Naive B cell (primary cell): ENCODE measurements at regions not wholly inside any gene's neighbourhood (a gene's known extent, or its start where the extent isn't known, plus 50 kb on each side); places are given as distances from the start of the nearest gene placed in this dataset.

Source experiments
- ATAC-seq, 2 donors: fragments of 150-1000 bp; cut with Tn5 transposase; 2 replicates each; pipeline ENCODE4 v1.10.0; 2021; ENCODE audit warnings: low read depth in 2 of 2, mild to moderate bottlenecking in 2 of 2, moderate library complexity in 2 of 2
- DNase-seq: peaks from one replicate; pipeline ENCODE4 v3.0.0; 2022
- H3K27ac Mint-ChIP-seq, 6 donors: one replicate each; pipeline ENCODE4 v1.8.0; 2020 to 2022; ENCODE audit warnings: mild to moderate bottlenecking in 6 of 6, mixed read lengths in 6 of 6, moderate library complexity in 5 of 6, inconsistent platforms in 2 of 6
- H3K27me3 Mint-ChIP-seq, 3 donors: one replicate each; pipeline ENCODE4 v1.8.0; 2021 to 2022; ENCODE audit warnings: mixed read lengths in 3 of 3, mild to moderate bottlenecking in 1 of 3
- H3K36me3 Mint-ChIP-seq, 2 donors: one replicate each; pipeline ENCODE4 v1.8.0; 2020 to 2022; ENCODE audit warnings: mixed read lengths in 2 of 2, inconsistent platforms in 1 of 2, mild to moderate bottlenecking in 1 of 2
- H3K4me1 Mint-ChIP-seq, 3 donors: one replicate each; pipeline ENCODE4 v1.8.0; 2020 to 2022; ENCODE audit warnings: mixed read lengths in 3 of 3, inconsistent platforms in 1 of 3, mild to moderate bottlenecking in 1 of 3, moderate library complexity in 1 of 3
- H3K4me3 Mint-ChIP-seq, 8 donors: one replicate each; pipeline ENCODE4 v1.8.0; 2020 to 2022; ENCODE audit warnings: mild to moderate bottlenecking in 8 of 8, mixed read lengths in 8 of 8, moderate library complexity in 8 of 8, inconsistent platforms in 2 of 8
- H3K9me3 Mint-ChIP-seq, 7 donors: one replicate each; pipeline ENCODE4 v1.8.0; 2020 to 2022; ENCODE audit warnings: mixed read lengths in 7 of 7, mild to moderate bottlenecking in 5 of 7, inconsistent platforms in 2 of 7, moderate library complexity in 1 of 7

GRCh38 chr1:198933515-198934222 is 294.8 kb downstream of the PTPRC start:
- no peaks in the 10 kb centered on the region for H3K27me3 Mint-ChIP-seq
- no peaks in the 10 kb centered on the region for H3K36me3 Mint-ChIP-seq
- no peaks in the 10 kb centered on the region for H3K9me3 Mint-ChIP-seq
- ATAC-seq (no peak), DNase-seq (no peak)
- peak overlapping the region in 2 of 6 donors; percentile 83 to 94 for H3K27ac Mint-ChIP-seq
- H3K4me1 Mint-ChIP-seq, result peaks cover 23 to 43% (median 39%) of the 10 kb centered on the region in 3 donors
- H3K4me3 Mint-ChIP-seq, result peak overlapping the region in 2 of 8 donors; percentile 55 to 85

- Mint-ChIP-seq H3K4me3 (no peak overlapping the region), H3K4me1 (peaks cover 18 to 37% (median 34%) of the 10 kb centered on the region in 3 donors), H3K9me3 (no peaks in the 10 kb centered on the region), H3K36me3 (no peaks in the 10 kb centered on the region), H3K27me3 (no peaks in the 10 kb centered on the region), H3K27ac (no peak overlapping the region)
- ATAC-seq (no peak), DNase-seq (no peak)
Measured at GRCh38 chr1:198934426-198934825, 295.6 kb downstream of the PTPRC start.

GRCh38 chr1:198934901-198935305 is 296.1 kb downstream of the PTPRC start:
- Mint-ChIP-seq H3K4me1 (peaks cover 16 to 32% (median 32%) of the 10 kb centered on the region in 3 donors), H3K27ac (no peak overlapping the region), H3K27me3 (no peaks in the 10 kb centered on the region), H3K4me3 (no peak overlapping the region), H3K36me3 (no peaks in the 10 kb centered on the region), H3K9me3 (no peaks in the 10 kb centered on the region)
- ATAC-seq, result peak; percentile 5 to 11
- peak; percentile 31 for DNase-seq

GRCh38 chr1:198935306-198935921 is 296.6 kb downstream of the PTPRC start:
- Mint-ChIP-seq H3K27me3 (no peaks in the 10 kb centered on the region), H3K9me3 (peaks cover 0 to 2% (median under 1%) of the 10 kb centered on the region in 7 donors), H3K27ac (no peak overlapping the region), H3K4me1 (peaks cover 13 to 30% (median 27%) of the 10 kb centered on the region in 3 donors), H3K4me3 (no peak overlapping the region), H3K36me3 (peaks cover 0 to 3% of the 10 kb centered on the region in 2 donors)
- ATAC-seq (peak; percentile 19 to 27), DNase-seq (peak; percentile 35)

GRCh38 chr1:198936371-198937083 is 297.7 kb downstream of the PTPRC start:
- H3K36me3 Mint-ChIP-seq, result peaks cover 0 to 8% of the 10 kb centered on the region in 2 donors
- H3K27ac Mint-ChIP-seq, result peak overlapping the region in 5 of 6 donors; percentile 74 to 94 (median 83)
- H3K9me3 Mint-ChIP-seq, result peaks cover 0 to 5% (median 2%) of the 10 kb centered on the region in 7 donors
- peak overlapping the region in 1 of 8 donors; percentile 96 for H3K4me3 Mint-ChIP-seq
- peak; percentile 21 to 23 for ATAC-seq
- DNase-seq, result no peak
- peaks cover 13 to 29% (median 23%) of the 10 kb centered on the region in 3 donors for H3K4me1 Mint-ChIP-seq
- no peaks in the 10 kb centered on the region for H3K27me3 Mint-ChIP-seq

GRCh38 chr1:198937231-198938031 is 298.6 kb downstream of the PTPRC start:
- ATAC-seq (peak; percentile 91 to 93), DNase-seq (peak; percentile 71)
- Mint-ChIP-seq H3K36me3 (peaks cover 0 to 8% of the 10 kb centered on the region in 2 donors), H3K27me3 (no peaks in the 10 kb centered on the region), H3K4me1 (peaks cover 9 to 26% (median 21%) of the 10 kb centered on the region in 3 donors), H3K4me3 (peak overlapping the region in 1 of 8 donors; percentile 96), H3K9me3 (peaks cover 0 to 5% (median 2%) of the 10 kb centered on the region in 7 donors), H3K27ac (peak overlapping the region in 5 of 6 donors; percentile 74 to 94 (median 83))

- ATAC-seq, result no peak
- no peak overlapping the region for H3K27ac Mint-ChIP-seq
- H3K4me1 Mint-ChIP-seq, result peaks cover 4 to 22% (median 10%) of the 10 kb centered on the region in 3 donors
- DNase-seq, result no peak
- no peaks in the 10 kb centered on the region for H3K27me3 Mint-ChIP-seq
- H3K9me3 Mint-ChIP-seq, result peaks cover 0 to 5% (median 2%) of the 10 kb centered on the region in 7 donors
- H3K4me3 Mint-ChIP-seq, result no peak overlapping the region
- H3K36me3 Mint-ChIP-seq, result peaks cover 0 to 8% of the 10 kb centered on the region in 2 donors
Measured at GRCh38 chr1:198939286-198939685, 300.4 kb downstream of the PTPRC start.

- ATAC-seq, result no peak
Measured at GRCh38 chr1:198939956-198940355, 301.1 kb downstream of the PTPRC start.

GRCh38 chr1:198942466-198942865 is 303.6 kb downstream of the PTPRC start:
- ATAC-seq (no peak), DNase-seq (no peak)
- H3K9me3 Mint-ChIP-seq, result peaks cover 0 to 5% (median 2%) of the 10 kb centered on the region in 7 donors
- peaks cover 4 to 10% (median 4%) of the 10 kb centered on the region in 3 donors for H3K4me1 Mint-ChIP-seq
- peaks cover 0 to 8% of the 10 kb centered on the region in 2 donors for H3K36me3 Mint-ChIP-seq
- no peak overlapping the region for H3K4me3 Mint-ChIP-seq
- H3K27ac Mint-ChIP-seq, result no peak overlapping the region
- H3K27me3 Mint-ChIP-seq, result no peaks in the 10 kb centered on the region

More at GRCh38 chr1:198939956-198940355, 301.1 kb downstream of the PTPRC start:
- Mint-ChIP-seq H3K4me3 (no peak overlapping the region), H3K4me1 (peaks cover 4 to 22% (median 10%) of the 10 kb centered on the region in 3 donors), H3K9me3 (peaks cover 0 to 5% (median 2%) of the 10 kb centered on the region in 7 donors), H3K27ac (no peak overlapping the region), H3K27me3 (no peaks in the 10 kb centered on the region), H3K36me3 (peaks cover 0 to 8% of the 10 kb centered on the region in 2 donors)
- DNase-seq, result no peak

GRCh38 chr1:198943484-198944187 is 304.8 kb downstream of the PTPRC start:
- H3K27ac Mint-ChIP-seq, result no peak overlapping the region
- H3K4me3 Mint-ChIP-seq, result no peak overlapping the region
- no peak for ATAC-seq
- DNase-seq, result no peak
- no peaks in the 10 kb centered on the region for H3K27me3 Mint-ChIP-seq
- peaks cover 0 to 8% of the 10 kb centered on the region in 2 donors for H3K36me3 Mint-ChIP-seq
- peaks cover 0 to 6% (median 4%) of the 10 kb centered on the region in 3 donors for H3K4me1 Mint-ChIP-seq
- peaks cover 0 to 5% (median 2%) of the 10 kb centered on the region in 7 donors for H3K9me3 Mint-ChIP-seq

GRCh38 chr1:198947456-198947855 is 308.6 kb downstream of the PTPRC start:
- ATAC-seq (no peak), DNase-seq (no peak)
- Mint-ChIP-seq H3K9me3 (peaks cover 0 to 4% (median 0%) of the 10 kb centered on the region in 7 donors), H3K27ac (no peak overlapping the region), H3K36me3 (no peaks in the 10 kb centered on the region), H3K4me1 (peaks cover 0 to 7% (median 0%) of the 10 kb centered on the region in 3 donors), H3K4me3 (no peak overlapping the region), H3K27me3 (no peaks in the 10 kb centered on the region)

- peaks cover 0 to 13% (median 1%) of the 10 kb centered on the region in 3 donors for H3K4me1 Mint-ChIP-seq
- H3K27ac Mint-ChIP-seq, result no peak overlapping the region
- no peak overlapping the region for H3K4me3 Mint-ChIP-seq
- H3K9me3 Mint-ChIP-seq, result peaks cover 0 to 4% (median under 1%) of the 10 kb centered on the region in 7 donors
- H3K36me3 Mint-ChIP-seq, result no peaks in the 10 kb centered on the region
- peaks cover 0 to 3% (median 0%) of the 10 kb centered on the region in 3 donors for H3K27me3 Mint-ChIP-seq
- ATAC-seq (no peak), DNase-seq (no peak)
Measured at GRCh38 chr1:198948895-198949659, 310.2 kb downstream of the PTPRC start.
